CD4-positive, CD25-positive, alpha-beta regulatory T cell (primary cell): ENCODE measurements at regions not wholly inside any gene's neighbourhood (a gene's known extent, or its start where the extent isn't known, plus 50 kb on each side); places are given as distances from the start of the nearest gene placed in this dataset.
"Not testable (repeated sequence)": the region's sequence is repeated elsewhere in the genome, so short reads cannot be mapped to it uniquely, and the experiment has no call there.

Source experiments
- ATAC-seq, 2 donors: fragments of 150-1000 bp; cut with Tn5 transposase; one replicate each; pipeline ENCODE4 v1.10.0; 2021; ENCODE audit warnings: low read depth in 2 of 2, moderate number of reproducible peaks in 2 of 2, moderate library complexity in 1 of 2
- DNase-seq, 3 donors: peaks; one replicate each; pipeline versions ENCODE4 v3.0.0 to v3.0.0-alpha.2; 2012 to 2022; ENCODE audit warnings: mixed read lengths in 1 of 3
- H3K27ac ChIP-seq: one replicate; pipeline ENCODE4 v1.7.0; 2013; ENCODE audit warnings: mild to moderate bottlenecking, low read length; ENCODE audit not compliant: insufficient read depth, poor library complexity, severe bottlenecking
- H3K27me3 ChIP-seq: one replicate; pipeline ENCODE4 v1.7.0; 2013; ENCODE audit warnings: low read length; ENCODE audit not compliant: control insufficient read depth, insufficient read depth
- H3K36me3 ChIP-seq: one replicate; pipeline ENCODE4 v1.7.0; 2013; ENCODE audit warnings: mild to moderate bottlenecking, low read length, moderate library complexity; ENCODE audit not compliant: control insufficient read depth, insufficient read depth
- H3K4me1 ChIP-seq: 2 replicates; pipeline ENCODE4 v1.7.0; 2013; ENCODE audit warnings: mild to moderate bottlenecking, low read length; ENCODE audit not compliant: insufficient read depth, control insufficient read depth, poor library complexity, severe bottlenecking
- H3K4me3 ChIP-seq: one replicate; pipeline ENCODE4 v1.7.0; 2013; ENCODE audit warnings: low read depth, mild to moderate bottlenecking, low read length, moderate library complexity
- H3K9me3 ChIP-seq, 2 experiments: 1 replicate in 1 of 2; 2 replicates in 1 of 2; pipeline ENCODE4 v1.7.0; 2013; ENCODE audit warnings: low read length in 2 of 2, mild to moderate bottlenecking in 1 of 2, moderate library complexity in 1 of 2; ENCODE audit not compliant: control insufficient read depth in 2 of 2
- H3K27ac Mint-ChIP-seq, 3 donors: one replicate each; pipeline ENCODE4 v1.8.0; 2020 to 2022; ENCODE audit warnings: mild to moderate bottlenecking in 3 of 3, mixed read lengths in 3 of 3, moderate library complexity in 2 of 3
- H3K27me3 Mint-ChIP-seq: one replicate; pipeline ENCODE4 v1.8.0; 2022; ENCODE audit warnings: mild to moderate bottlenecking, mixed read lengths
- H3K36me3 Mint-ChIP-seq: one replicate; pipeline ENCODE4 v1.8.0; 2020; ENCODE audit warnings: mixed read lengths
- H3K4me1 Mint-ChIP-seq, 4 donors: one replicate each; pipeline ENCODE4 v1.8.0; 2020 to 2022; ENCODE audit warnings: mixed read lengths in 4 of 4, mild to moderate bottlenecking in 1 of 4
- H3K4me3 Mint-ChIP-seq, 4 donors: one replicate each; pipeline ENCODE4 v1.8.0; 2020 to 2022; ENCODE audit warnings: mild to moderate bottlenecking in 4 of 4, mixed read lengths in 4 of 4, moderate library complexity in 3 of 4
- H3K9me3 Mint-ChIP-seq, 7 donors: one replicate each; pipeline ENCODE4 v1.8.0; 2020 to 2022; ENCODE audit warnings: mixed read lengths in 7 of 7, mild to moderate bottlenecking in 3 of 7, moderate library complexity in 2 of 7

DNA sequence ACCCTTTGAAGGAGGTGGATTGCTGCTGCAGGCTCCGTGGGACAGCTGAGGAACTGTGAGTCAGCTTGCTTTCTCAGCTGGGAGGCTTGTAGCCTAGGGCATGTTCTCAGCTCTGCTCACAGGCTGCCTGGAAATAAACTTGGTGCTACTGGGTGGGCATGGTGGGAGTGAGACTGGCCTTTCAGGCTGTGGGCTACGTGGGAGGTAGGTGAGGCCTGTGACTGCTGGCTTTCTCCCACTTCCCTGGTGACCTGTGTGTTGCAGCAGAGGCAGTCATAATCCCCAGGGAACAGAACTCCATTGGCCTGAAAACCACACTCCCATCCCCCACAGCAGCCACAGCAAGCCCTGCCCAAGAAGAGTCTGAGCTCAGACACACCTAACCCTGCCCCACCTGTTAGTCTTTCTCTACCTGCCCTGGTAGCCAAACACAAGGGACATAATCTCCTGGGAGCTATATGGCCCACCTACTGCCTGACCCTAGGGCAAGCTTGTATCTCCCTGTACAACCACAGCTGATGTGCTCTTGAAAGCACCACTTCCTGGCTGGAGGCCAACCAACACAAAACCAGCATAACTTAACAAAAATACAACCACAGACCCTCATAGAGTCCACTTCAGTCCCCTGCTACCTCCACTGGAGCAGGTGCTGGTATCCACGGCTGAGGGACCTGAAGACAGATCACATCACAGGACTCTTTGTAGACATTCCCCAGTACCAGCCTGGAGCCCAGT is 236.5 kb downstream of the SQOR start:
- Histone ChIP-seq H3K4me3 (no peak overlapping the region), H3K4me1 (no peaks in the 10 kb centered on the region), H3K27ac (no peak overlapping the region), H3K36me3 (no peaks in the 10 kb centered on the region), H3K27me3 (no peaks in the 10 kb centered on the region), H3K9me3 (no peaks in the 10 kb centered on the region)
- Mint-ChIP-seq H3K36me3 (no peaks in the 10 kb centered on the region), H3K4me3 (no peak overlapping the region), H3K4me1 (no peaks in the 10 kb centered on the region), H3K27me3 (peaks cover 5% of the 10 kb centered on the region), H3K27ac (no peak overlapping the region), H3K9me3 (peaks cover 5 to 17% (median 10%) of the 10 kb centered on the region in 7 donors)
- ATAC-seq: no peak
- DNase-seq: no peak

DNA sequence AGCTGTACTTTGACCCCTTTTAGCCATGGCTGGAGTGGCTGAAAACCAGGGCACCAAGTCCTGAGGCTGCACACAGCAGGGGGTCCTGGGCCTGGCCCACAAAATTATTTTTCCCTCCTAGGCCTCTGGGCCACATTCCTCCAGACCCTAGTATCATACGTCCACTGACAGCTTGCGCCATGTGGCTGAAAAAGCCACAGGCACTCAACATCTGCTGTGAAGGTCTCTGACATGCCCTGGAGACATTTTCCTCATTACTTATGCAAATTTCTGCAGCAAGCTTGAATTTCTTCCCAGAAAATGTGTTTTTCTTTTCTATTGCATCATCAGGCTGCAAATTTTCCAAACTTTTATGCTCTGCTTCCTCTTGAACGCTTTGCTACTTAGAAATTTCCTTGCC is 239.0 kb downstream of the SQOR start:
- Mint-ChIP-seq H3K27ac (no peak overlapping the region), H3K4me3 (no peak overlapping the region), H3K27me3 (peaks cover 5% of the 10 kb centered on the region), H3K9me3 (peaks cover 7 to 19% (median 10%) of the 10 kb centered on the region in 7 donors), H3K36me3 (no peaks in the 10 kb centered on the region), H3K4me1 (no peaks in the 10 kb centered on the region)
- Histone ChIP-seq H3K4me3 (no peak overlapping the region), H3K27me3 (no peaks in the 10 kb centered on the region), H3K9me3 (no peaks in the 10 kb centered on the region), H3K36me3 (no peaks in the 10 kb centered on the region), H3K27ac (no peak overlapping the region), H3K4me1 (no peaks in the 10 kb centered on the region)
- DNase-seq (no peak), ATAC-seq (no peak)

DNA sequence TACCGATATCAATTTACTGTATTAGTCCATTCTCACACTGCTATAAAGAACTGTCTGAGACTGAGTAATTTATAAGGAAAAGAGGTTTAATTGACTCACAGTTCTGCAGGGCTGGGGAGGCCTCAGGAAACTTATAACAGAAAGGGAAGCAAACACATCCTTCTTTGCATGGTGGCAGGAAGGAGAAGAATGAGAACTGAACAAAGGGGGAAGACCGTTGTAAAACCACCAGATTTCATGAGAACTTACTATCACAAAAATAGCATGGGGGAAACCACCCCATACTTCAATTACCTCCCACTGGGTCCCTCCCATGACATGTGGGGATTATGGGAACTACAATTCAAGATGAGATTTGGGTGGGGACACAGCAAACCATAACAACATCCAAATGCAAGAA is 239.7 kb downstream of the SQOR start:
- H3K9me3 Mint-ChIP-seq: peaks cover 8 to 21% (median 12%) of the 10 kb centered on the region in 7 donors
- H3K4me1 ChIP-seq, H3K36me3 ChIP-seq, H3K4me1 Mint-ChIP-seq, ATAC-seq, H3K27ac Mint-ChIP-seq, H3K27ac ChIP-seq, H3K36me3 Mint-ChIP-seq, H3K4me3 ChIP-seq, DNase-seq, H3K27me3 Mint-ChIP-seq, H3K27me3 ChIP-seq, H3K4me3 Mint-ChIP-seq, H3K9me3 ChIP-seq: not testable (repeated sequence)

DNA sequence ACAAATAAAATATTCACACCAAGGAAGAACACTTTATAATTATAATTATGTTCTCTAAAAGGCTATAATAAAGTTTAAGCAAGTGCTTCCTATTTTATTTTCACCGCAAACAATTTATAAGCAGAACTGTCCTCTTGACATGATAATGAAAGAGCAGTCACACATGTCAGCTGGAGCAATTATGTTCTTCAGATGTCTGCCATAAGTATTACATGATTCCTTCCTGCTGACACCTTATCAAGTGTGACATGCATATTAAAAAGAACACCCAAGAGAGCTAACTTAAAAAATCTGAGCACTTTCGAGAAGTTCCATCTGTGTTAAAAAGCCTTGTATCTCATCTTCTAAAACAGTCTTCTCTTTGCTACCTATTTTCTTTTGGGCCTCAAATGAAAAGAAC is 249.5 kb downstream of the SQOR start:
- peaks cover 0 to 13% (median 2%) of the 10 kb centered on the region in 7 donors for H3K9me3 Mint-ChIP-seq
- ATAC-seq: no peak
- DNase-seq: no peak
- Histone ChIP-seq H3K27ac (no peak overlapping the region), H3K9me3 (no peaks in the 10 kb centered on the region), H3K4me1 (no peaks in the 10 kb centered on the region), H3K36me3 (no peaks in the 10 kb centered on the region), H3K4me3 (no peak overlapping the region), H3K27me3 (no peaks in the 10 kb centered on the region)
- H3K27me3 Mint-ChIP-seq: peaks cover 5% of the 10 kb centered on the region
- no peak overlapping the region for H3K4me3 Mint-ChIP-seq
- no peak overlapping the region for H3K27ac Mint-ChIP-seq
- no peaks in the 10 kb centered on the region for H3K36me3 Mint-ChIP-seq
- no peaks in the 10 kb centered on the region for H3K4me1 Mint-ChIP-seq

DNA sequence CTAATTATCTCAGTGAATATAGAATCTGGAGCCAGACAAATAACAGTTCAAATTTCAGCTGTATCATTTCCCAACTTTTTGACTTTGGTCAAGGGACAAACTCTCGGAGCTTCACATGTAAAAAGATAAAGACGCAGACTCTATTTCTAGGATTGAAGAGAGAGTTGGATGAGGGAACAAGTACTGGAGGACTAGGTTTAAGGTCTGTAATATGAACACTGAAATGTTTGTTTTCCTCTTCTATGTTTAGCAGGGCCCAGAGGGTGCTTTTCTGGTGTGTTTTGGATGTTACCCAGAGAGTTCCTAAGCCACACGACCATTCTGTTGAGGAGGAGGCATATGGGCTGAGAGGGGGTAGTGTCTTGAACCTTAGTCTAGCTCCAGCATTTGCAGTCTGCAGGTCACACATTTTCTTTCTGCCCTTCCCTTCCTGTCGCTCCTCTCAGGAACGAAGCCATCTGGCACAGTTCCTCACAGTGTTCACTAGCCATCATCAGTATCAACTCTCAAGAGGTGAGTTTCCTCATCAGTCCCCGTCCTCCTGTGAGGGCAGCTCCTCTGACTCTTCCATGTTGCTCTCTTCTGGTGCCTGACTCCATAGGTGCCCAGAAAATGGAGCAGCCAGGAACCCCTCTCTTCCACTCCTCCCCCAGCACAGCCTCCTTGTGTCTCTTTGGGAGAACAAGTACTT is 250.1 kb downstream of the SQOR start:
- H3K4me3 Mint-ChIP-seq: no peak overlapping the region
- ATAC-seq: no peak
- Histone ChIP-seq H3K27ac (no peak overlapping the region), H3K27me3 (no peaks in the 10 kb centered on the region), H3K9me3 (no peaks in the 10 kb centered on the region), H3K36me3 (no peaks in the 10 kb centered on the region), H3K4me3 (no peak overlapping the region), H3K4me1 (no peaks in the 10 kb centered on the region)
- peaks cover 0 to 13% (median 2%) of the 10 kb centered on the region in 7 donors for H3K9me3 Mint-ChIP-seq
- H3K36me3 Mint-ChIP-seq: no peaks in the 10 kb centered on the region
- H3K27ac Mint-ChIP-seq: no peak overlapping the region
- no peaks in the 10 kb centered on the region for H3K4me1 Mint-ChIP-seq
- no peak for DNase-seq
- H3K27me3 Mint-ChIP-seq: peaks cover 5% of the 10 kb centered on the region

DNA sequence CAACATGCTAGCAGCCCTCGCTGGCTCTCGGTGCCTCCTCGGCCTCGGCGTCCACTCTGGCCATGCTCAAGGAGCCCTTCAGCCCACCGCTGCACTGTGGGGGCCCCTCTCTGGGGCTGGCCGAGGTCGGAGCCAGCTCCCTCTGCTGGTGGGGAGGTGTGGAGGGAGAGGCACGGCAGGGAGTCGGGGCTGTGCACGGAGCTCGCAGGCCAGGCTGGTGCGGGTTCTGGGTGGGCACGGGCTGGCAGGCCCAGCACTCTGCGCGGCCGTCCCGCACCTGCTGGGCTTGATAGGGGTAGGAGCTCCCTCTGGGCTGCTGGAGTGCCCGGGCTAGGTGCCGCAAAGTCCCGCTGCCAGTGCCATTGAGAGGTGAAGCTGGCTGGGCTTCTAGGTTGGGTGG is 251.0 kb downstream of the SQOR start:
- H3K27ac Mint-ChIP-seq: no peak overlapping the region
- no peaks in the 10 kb centered on the region for H3K4me1 ChIP-seq
- no peaks in the 10 kb centered on the region for H3K27me3 ChIP-seq
- H3K9me3 Mint-ChIP-seq: peaks cover 0 to 13% (median 2%) of the 10 kb centered on the region in 7 donors
- no peak for ATAC-seq
- H3K4me3 Mint-ChIP-seq: no peak overlapping the region
- peaks cover 5% of the 10 kb centered on the region for H3K27me3 Mint-ChIP-seq
- no peak for DNase-seq
- H3K9me3 ChIP-seq: no peaks in the 10 kb centered on the region
- H3K4me3 ChIP-seq: no peak overlapping the region
- no peaks in the 10 kb centered on the region for H3K36me3 ChIP-seq
- H3K4me1 Mint-ChIP-seq: no peaks in the 10 kb centered on the region
- H3K36me3 Mint-ChIP-seq: no peaks in the 10 kb centered on the region
- H3K27ac ChIP-seq: no peak overlapping the region

DNA sequence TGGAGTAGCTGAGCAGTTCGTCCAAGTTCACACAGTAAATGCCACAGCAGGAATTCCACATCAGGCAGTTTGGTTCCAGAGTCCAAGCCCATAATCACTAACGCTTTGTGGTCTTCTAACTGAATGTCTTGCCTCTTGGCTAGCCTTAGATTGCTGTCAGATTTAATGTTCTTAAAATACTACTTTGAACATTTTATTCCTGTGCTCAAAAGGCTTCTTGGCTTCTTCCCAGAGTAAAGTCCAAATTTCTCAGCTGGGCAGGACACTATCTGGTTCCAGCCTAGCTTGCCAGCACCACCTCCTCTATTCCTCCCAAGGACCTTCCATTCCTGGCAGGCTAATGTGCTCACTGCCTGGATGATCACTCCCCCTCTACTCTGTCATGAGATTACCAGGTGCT is 256.9 kb downstream of the SQOR start:
- Mint-ChIP-seq H3K4me3 (no peak overlapping the region), H3K27ac (no peak overlapping the region)

DNA sequence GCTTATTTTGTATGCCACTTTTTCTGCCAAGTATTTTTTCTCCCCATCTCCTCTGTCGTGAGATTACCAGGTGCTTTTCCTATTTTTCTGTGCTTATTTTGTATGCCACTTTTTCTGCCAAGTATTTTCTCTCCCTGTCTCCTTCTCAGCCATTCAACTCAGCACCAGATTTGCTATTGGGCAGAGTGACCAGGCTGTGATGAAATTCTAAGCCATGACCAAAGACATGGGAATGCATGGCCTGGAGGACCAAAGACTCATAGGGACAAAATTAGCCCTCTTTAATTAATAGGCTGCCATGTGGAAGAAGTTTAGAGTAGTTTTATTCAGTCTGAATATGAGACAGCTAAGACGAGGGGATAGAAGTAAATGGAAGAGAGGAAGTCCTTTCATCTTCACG is 257.4 kb downstream of the SQOR start:
- Histone ChIP-seq H3K27ac (no peak overlapping the region), H3K4me1 (no peaks in the 10 kb centered on the region), H3K9me3 (no peaks in the 10 kb centered on the region), H3K27me3 (no peaks in the 10 kb centered on the region), H3K36me3 (no peaks in the 10 kb centered on the region), H3K4me3 (no peak overlapping the region)
- H3K27ac Mint-ChIP-seq: no peak overlapping the region
- ATAC-seq (no peak), DNase-seq (no peak)
- peaks cover 0 to 4% (median 0%) of the 10 kb centered on the region in 7 donors for H3K9me3 Mint-ChIP-seq
- peaks cover under 1% of the 10 kb centered on the region for H3K27me3 Mint-ChIP-seq
- H3K4me3 Mint-ChIP-seq: no peak overlapping the region
- no peaks in the 10 kb centered on the region for H3K4me1 Mint-ChIP-seq
- H3K36me3 Mint-ChIP-seq: no peaks in the 10 kb centered on the region

More for the DNA sequence above, 256.9 kb downstream of the SQOR start:
- Histone ChIP-seq H3K9me3 (no peaks in the 10 kb centered on the region), H3K4me3 (no peak overlapping the region), H3K4me1 (no peaks in the 10 kb centered on the region), H3K36me3 (no peaks in the 10 kb centered on the region), H3K27me3 (no peaks in the 10 kb centered on the region), H3K27ac (no peak overlapping the region)
- no peak for DNase-seq
- peaks cover 4% of the 10 kb centered on the region for H3K27me3 Mint-ChIP-seq
- H3K4me1 Mint-ChIP-seq: no peaks in the 10 kb centered on the region
- no peak for ATAC-seq
- H3K36me3 Mint-ChIP-seq: no peaks in the 10 kb centered on the region
- peaks cover 0 to 4% (median 1%) of the 10 kb centered on the region in 7 donors for H3K9me3 Mint-ChIP-seq
